SW 1271 (cell line): ENCODE measurements at regions not wholly inside any gene's neighbourhood (a gene's known extent, or its start where the extent isn't known, plus 50 kb on each side); places are given as distances from the start of the nearest gene placed in this dataset.
"Not testable (repeated sequence)": the region's sequence is repeated elsewhere in the genome, so short reads cannot be mapped to it uniquely, and the experiment has no call there.

Source experiments
- DNase-seq, 2 experiments: peaks; one replicate each; lab custom pipeline; 2025; lab: John Stamatoyannopoulos, UW

- no peak for DNase-seq
Observed at GRCh38 chr13:24931450-24932251, 164.3 kb upstream of the PABPC3 start.

- not testable (repeated sequence) for DNase-seq
Observed at GRCh38 chr13:24933106-24934023, 162.6 kb upstream of the PABPC3 start.

GRCh38 chr13:24934024-24934385 lies 161.9 kb upstream of the PABPC3 start:
- not testable (repeated sequence) for DNase-seq

GRCh38 chr13:24938966-24939365 lies 157.0 kb upstream of the PABPC3 start:
- no peak for DNase-seq

- not testable (repeated sequence) for DNase-seq
Observed at GRCh38 chr13:24941023-24941713, 154.8 kb upstream of the PABPC3 start.

GRCh38 chr13:24943136-24943535 lies 152.8 kb upstream of the PABPC3 start:
- no peak for DNase-seq

- DNase-seq: not testable (repeated sequence)
Observed at GRCh38 chr13:24944073-24944472, 151.9 kb upstream of the PABPC3 start.

- DNase-seq: not testable (repeated sequence)
Observed at GRCh38 chr13:24948977-24949376, 147.0 kb upstream of the PABPC3 start.

GRCh38 chr13:24950611-24951010 lies 145.3 kb upstream of the PABPC3 start:
- DNase-seq: not testable (repeated sequence)

- not testable (repeated sequence) for DNase-seq
Observed at GRCh38 chr13:24967970-24968369, 128.0 kb upstream of the PABPC3 start.

- DNase-seq: not testable (repeated sequence)
Observed at GRCh38 chr13:24968416-24968815, 127.5 kb upstream of the PABPC3 start.

GRCh38 chr13:24973102-24973501 lies 122.8 kb upstream of the PABPC3 start:
- DNase-seq: not testable (repeated sequence)

GRCh38 chr13:24981181-24981803 lies 114.6 kb upstream of the PABPC3 start:
- DNase-seq: not testable (repeated sequence)

- no peak for DNase-seq
Observed at GRCh38 chr13:24982333-24982999, 113.5 kb upstream of the PABPC3 start.

- no peak for DNase-seq
Observed at GRCh38 chr13:24983094-24983493, 112.8 kb upstream of the PABPC3 start.

GRCh38 chr13:24984134-24984533 lies 111.8 kb upstream of the PABPC3 start:
- DNase-seq: no peak

GRCh38 chr13:24985107-24985506 lies 110.8 kb upstream of the PABPC3 start:
- DNase-seq: no peak

- DNase-seq: no peak
Observed at GRCh38 chr13:24985896-24986295, 110.0 kb upstream of the PABPC3 start.

- DNase-seq: no peak
Observed at GRCh38 chr13:24986826-24987225, 109.1 kb upstream of the PABPC3 start.

GRCh38 chr13:24989959-24990358 lies 106.0 kb upstream of the PABPC3 start:
- not testable (repeated sequence) for DNase-seq

- DNase-seq: not testable (repeated sequence)
Observed at GRCh38 chr13:24992946-24993345, 103.0 kb upstream of the PABPC3 start.
